C4-2B (cell line): ENCODE measurements at regions not wholly inside any gene's neighbourhood (a gene's known extent, or its start where the extent isn't known, plus 50 kb on each side); places are given as distances from the start of the nearest gene placed in this dataset.

Experiments
- H3K27ac ChIP-seq: fragments of 450-650 bp; 2 replicates; pipeline ENCODE4 v1.5.1; 2017
- ZFX ChIP-seq: fragments of 450-650 bp; IDR thresholded peaks from 2 replicates; pipeline ENCODE4 v1.6.1; 2017
- TF ChIP-seq, protein P1 (sequence below): fragments of 450-650 bp; conservative IDR thresholded peaks from 2 replicates; pipeline ENCODE4 v1.5.1; 2017; ENCODE audit warnings: mild to moderate bottlenecking

DNA sequence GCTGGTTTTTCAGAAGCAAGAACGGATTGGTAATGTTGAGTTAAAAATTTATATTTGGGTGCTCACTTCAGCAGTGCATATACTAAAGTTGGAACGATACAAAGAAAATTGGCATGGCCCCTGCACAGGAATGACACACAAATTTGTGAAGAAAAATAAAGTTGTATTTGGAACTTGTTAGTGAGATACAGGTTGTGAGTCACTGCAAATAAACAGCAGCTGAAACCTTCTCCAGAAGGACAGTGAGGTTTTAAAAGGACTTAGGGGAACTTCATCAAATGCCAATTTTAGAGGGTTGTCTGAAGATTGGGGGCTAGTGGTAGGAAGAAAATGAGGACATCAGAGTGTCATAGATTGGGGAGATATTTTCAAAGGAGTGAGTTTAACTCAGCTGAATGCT, 79.7 kb upstream of the ELOVL6 start:
- no peak overlapping the region for H3K27ac ChIP-seq
- no peak for TF ChIP-seq ZFX
- TF ChIP-seq, protein P1, sequence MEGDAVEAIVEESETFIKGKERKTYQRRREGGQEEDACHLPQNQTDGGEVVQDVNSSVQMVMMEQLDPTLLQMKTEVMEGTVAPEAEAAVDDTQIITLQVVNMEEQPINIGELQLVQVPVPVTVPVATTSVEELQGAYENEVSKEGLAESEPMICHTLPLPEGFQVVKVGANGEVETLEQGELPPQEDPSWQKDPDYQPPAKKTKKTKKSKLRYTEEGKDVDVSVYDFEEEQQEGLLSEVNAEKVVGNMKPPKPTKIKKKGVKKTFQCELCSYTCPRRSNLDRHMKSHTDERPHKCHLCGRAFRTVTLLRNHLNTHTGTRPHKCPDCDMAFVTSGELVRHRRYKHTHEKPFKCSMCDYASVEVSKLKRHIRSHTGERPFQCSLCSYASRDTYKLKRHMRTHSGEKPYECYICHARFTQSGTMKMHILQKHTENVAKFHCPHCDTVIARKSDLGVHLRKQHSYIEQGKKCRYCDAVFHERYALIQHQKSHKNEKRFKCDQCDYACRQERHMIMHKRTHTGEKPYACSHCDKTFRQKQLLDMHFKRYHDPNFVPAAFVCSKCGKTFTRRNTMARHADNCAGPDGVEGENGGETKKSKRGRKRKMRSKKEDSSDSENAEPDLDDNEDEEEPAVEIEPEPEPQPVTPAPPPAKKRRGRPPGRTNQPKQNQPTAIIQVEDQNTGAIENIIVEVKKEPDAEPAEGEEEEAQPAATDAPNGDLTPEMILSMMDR, result no peak

DNA sequence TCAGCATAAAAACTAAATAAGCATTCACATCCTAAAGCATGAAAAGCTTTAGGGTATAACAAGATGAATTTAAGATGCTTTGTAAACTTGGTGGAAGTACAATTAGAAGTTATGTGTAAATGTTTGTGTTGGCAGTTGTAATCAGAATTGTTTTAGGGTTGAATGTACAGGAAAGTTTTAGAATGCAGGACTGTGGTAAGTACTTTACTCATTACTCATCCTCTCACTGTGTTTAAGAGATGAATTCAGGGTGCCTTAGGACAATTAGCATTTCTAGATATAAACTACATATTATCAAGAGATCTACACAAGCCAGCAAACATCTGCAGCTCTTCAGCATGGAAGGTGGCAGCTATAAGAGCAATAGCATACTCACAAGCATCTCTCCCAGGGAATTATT, 77.5 kb upstream of the ELOVL6 start:
- no peak for TF ChIP-seq ZFX
- TF ChIP-seq, protein P1, result no peak

DNA sequence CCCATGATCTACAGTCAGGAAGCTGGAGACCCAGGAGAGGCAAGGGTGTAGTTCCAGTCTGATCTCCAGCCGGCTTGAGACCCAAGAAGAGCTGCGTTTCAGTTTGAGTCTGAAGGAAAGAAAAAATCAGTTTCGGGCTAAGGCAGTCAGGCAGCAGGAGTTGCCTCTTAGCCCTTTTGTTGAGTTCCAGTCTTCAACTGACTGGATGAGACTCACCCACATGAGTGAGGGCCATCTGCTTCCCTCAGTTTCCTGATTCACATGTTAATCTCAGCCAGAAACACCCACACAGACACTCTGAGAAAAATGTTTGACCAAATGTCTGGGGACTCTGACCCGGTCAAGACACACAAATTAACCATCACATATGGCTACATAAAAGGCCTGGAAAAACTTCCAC, 73.6 kb upstream of the ELOVL6 start:
- TF ChIP-seq, protein P1, result no peak
- no peak for TF ChIP-seq ZFX

More for the DNA sequence above, 77.5 kb upstream of the ELOVL6 start:
- H3K27ac ChIP-seq, result no peak overlapping the region

DNA sequence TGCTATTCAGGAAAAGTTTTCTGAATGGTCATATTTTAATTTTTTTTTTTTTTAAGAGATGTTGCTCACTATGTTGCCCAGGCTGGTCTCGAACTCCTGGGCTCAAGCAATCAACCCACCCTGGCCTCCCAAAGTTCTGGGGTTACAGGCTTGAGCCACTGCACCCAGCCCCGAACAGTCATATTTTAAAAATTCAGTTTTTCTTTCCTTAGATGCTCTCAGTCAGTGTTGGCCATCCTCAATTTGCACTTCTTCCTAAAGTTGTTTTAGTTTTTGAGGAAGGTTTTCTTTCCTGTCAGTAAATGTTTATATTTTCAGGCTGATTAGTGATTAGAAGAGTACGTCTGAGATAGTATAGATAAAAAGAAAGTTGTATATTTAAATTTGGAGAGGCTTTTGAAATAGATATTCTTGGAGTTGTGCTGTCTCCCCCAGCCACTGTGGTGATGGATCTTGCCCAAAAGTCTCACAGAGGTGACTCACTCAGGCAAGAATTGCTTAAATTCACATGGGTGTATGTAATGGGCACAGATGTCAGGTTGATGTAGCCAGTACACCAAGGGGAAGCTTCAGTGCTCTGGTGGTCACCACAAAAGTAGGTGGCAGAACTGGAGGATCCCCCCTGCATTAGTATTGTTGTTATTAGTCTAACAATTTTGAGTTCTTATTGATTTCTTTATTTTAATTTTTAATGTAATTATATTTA, 72.2 kb upstream of the ELOVL6 start:
- no peak for TF ChIP-seq ZFX
- TF ChIP-seq, protein P1, result no peak
- no peak overlapping the region for H3K27ac ChIP-seq

More for the DNA sequence above, 73.6 kb upstream of the ELOVL6 start:
- no peak overlapping the region for H3K27ac ChIP-seq

DNA sequence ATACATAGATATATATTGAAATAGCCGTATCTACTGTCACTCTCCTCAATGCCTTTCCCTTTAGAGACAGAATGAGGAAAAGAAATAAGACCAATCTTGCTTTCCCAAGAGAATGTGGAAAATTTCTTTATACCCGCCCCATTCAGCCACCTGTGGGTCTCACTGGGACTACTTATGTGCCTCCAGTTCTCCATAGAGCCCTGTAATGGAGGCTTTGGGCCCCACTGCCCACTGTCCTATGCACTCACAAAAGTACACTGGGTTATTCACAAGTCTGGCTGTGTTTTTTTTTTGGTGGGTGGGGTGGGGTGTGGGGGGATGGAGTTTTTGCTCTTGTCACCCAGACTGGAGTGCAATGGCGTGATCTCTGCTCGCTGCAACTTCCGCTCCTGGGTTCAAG, 70.4 kb upstream of the ELOVL6 start:
- no peak for TF ChIP-seq ZFX
- TF ChIP-seq, protein P1, result no peak

DNA sequence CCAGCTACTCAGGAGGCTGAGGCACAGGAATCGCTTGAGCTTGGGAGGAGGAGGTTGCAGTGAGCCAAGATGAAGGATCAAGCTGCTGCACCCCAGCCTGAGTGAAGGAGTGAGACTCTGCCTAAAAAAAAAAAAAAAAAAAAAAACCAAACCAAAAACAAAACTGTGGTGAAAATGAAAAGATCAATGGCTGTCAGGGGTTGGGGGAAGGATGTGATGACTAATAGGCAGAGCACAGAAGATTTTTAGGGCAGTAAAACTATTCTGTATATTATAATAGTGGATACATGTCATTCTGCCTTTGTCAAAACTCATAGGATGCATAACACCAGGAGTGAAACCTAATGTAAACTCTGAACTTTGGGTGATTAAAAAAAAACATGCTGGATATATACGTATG, 69.9 kb upstream of the ELOVL6 start:
- no peak overlapping the region for H3K27ac ChIP-seq
- TF ChIP-seq ZFX, result no peak
- TF ChIP-seq, protein P1, result no peak

More for the DNA sequence above, 70.4 kb upstream of the ELOVL6 start:
- no peak overlapping the region for H3K27ac ChIP-seq

DNA sequence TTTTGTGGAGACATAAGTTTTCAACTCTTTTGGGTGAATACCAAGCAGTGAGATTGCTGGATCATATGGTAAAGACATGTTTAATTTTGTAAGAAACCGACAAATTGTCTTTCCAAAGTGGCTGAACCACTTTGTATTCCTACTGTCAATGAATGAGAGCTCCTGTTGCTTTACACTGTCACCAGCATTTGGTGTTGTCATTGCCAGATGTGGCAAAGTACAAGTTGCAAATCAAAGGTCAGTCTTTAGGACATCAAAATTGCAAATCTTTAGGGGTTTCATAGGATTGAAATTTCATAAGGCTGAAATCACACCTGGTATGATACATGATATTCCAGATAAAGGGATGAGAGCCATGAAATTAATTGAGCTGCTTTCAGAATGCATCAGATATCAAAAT, 67.7 kb upstream of the ELOVL6 start:
- H3K27ac ChIP-seq, result no peak overlapping the region
- no peak for TF ChIP-seq ZFX
- TF ChIP-seq, protein P1, result no peak
